Uterus (tissue), 3 donors: ENCODE measurements at regions not wholly inside any gene's neighbourhood (a gene's known extent, or its start where the extent isn't known, plus 50 kb on each side); places are given as distances from the start of the nearest gene placed in this dataset.

Experiments
- DNase-seq, 2 donors: peaks; one replicate each; pipeline ENCODE4 v3.0.0-alpha.2; 2019 to 2020
- H3K27ac ChIP-seq, 2 donors: fragments of 200-600 bp; sonication (generic); 1 replicate in 1 of 2; 2 replicates in 1 of 2; pipeline ENCODE4 v1.5.1; 2016 to 2018
- H3K27me3 ChIP-seq, 2 donors: fragments of 200-600 bp; sonication (generic); one replicate each; pipeline ENCODE4 v1.5.1; 2018 to 2019; ENCODE audit warnings: control low read depth in 1 of 2
- H3K36me3 ChIP-seq, 2 donors: fragments of 200-600 bp; sonication (generic); one replicate each; pipeline ENCODE4 v1.5.1; 2019; ENCODE audit warnings: control low read depth in 1 of 2
- H3K4me1 ChIP-seq, 2 donors: fragments of 200-600 bp; sonication (generic); one replicate each; pipeline ENCODE4 v1.5.1; 2018 to 2019; ENCODE audit warnings: control low read depth in 1 of 2
- H3K4me3 ChIP-seq, 2 donors: fragments of 200-600 bp; sonication (generic); 1 replicate in 1 of 2; 2 replicates in 1 of 2; pipeline ENCODE4 v1.5.1; 2018 to 2019; ENCODE audit warnings: mild to moderate bottlenecking in 1 of 2
- H3K9me3 ChIP-seq, 2 donors: fragments of 200-600 bp; sonication (generic); one replicate each; pipeline ENCODE4 v1.5.1; 2019; ENCODE audit warnings: control low read depth in 1 of 2
- POLR2A ChIP-seq, 2 donors: fragments of 450-650 bp; IDR thresholded peaks; one replicate each; pipeline ENCODE4 v1.6.1; 2016; ENCODE audit warnings: antibody characterized with exemption in 2 of 2, mild to moderate bottlenecking in 1 of 2, moderate library complexity in 1 of 2
- intact Hi-C: fragments of 100-400 bp; cut with DNase I; formaldehyde crosslinking; loops from one replicate; pipeline ENCODE4 v1.15.1; 2023; ENCODE audit warnings: low total_unique reads
- TF ChIP-seq, protein P1 (sequence below), 4 experiments: fragments of 200-600 bp in 2 of 4; fragments of 450-650 bp in 2 of 4; sonication (generic) in 2 of 4; IDR thresholded peaks; one replicate each; pipeline ENCODE4 v1.5.1; 2016 to 2019; ENCODE audit warnings: antibody characterized with exemption in 4 of 4, mild to moderate bottlenecking in 2 of 4, moderate library complexity in 1 of 4
- donor health status: DM: yes; HTN: yes; CAD: no.

DNA sequence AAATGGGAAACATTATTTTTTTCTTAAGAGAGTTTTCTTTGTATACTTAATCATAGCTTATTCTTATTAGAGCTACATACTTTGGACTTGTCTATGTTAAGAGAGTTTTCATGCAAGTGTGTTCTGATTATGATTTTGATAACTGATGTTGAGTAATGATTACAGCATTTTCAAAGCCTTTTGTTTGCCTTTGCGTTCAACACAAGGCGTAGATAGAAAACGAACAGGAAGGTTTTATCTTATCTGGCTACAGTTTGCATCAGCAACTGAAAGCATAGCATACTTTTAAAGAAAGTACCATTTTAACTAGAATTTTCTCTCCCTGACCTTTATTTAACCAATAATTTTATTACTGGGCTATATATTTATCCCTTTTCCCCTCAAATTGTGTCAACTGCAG lies 51.6 kb upstream of the PDLIM5 start:
- no peak overlapping the region for H3K27ac ChIP-seq
- H3K27me3 ChIP-seq: no peaks in the 10 kb centered on the region
- intact Hi-C loops: loop anchor here (5.0 to 10.0 kb wide), 2 partner anchors 215 to 257 kb away; no protein-coding TSS in a partner anchor
- H3K4me1 ChIP-seq: no peaks in the 10 kb centered on the region
- TF ChIP-seq, protein P1, sequence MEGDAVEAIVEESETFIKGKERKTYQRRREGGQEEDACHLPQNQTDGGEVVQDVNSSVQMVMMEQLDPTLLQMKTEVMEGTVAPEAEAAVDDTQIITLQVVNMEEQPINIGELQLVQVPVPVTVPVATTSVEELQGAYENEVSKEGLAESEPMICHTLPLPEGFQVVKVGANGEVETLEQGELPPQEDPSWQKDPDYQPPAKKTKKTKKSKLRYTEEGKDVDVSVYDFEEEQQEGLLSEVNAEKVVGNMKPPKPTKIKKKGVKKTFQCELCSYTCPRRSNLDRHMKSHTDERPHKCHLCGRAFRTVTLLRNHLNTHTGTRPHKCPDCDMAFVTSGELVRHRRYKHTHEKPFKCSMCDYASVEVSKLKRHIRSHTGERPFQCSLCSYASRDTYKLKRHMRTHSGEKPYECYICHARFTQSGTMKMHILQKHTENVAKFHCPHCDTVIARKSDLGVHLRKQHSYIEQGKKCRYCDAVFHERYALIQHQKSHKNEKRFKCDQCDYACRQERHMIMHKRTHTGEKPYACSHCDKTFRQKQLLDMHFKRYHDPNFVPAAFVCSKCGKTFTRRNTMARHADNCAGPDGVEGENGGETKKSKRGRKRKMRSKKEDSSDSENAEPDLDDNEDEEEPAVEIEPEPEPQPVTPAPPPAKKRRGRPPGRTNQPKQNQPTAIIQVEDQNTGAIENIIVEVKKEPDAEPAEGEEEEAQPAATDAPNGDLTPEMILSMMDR (IDR thresholded peaks at IDR 0.05): no peak
- TF ChIP-seq POLR2A (IDR thresholded peaks at IDR 0.05): no peak
- H3K36me3 ChIP-seq: no peaks in the 10 kb centered on the region
- no peak for DNase-seq
- no peak overlapping the region for H3K4me3 ChIP-seq
- H3K9me3 ChIP-seq: no peaks in the 10 kb centered on the region
